GM18951 (cell line): ENCODE measurements at regions not wholly inside any gene's neighbourhood (a gene's known extent, or its start where the extent isn't known, plus 50 kb on each side); places are given as distances from the start of the nearest gene placed in this dataset.

Source experiments
- POLR2A ChIP-seq: IDR thresholded peaks from 4 replicates; pipeline ENCODE4 v1.6.1; 2011; ENCODE audit warnings: mild to moderate bottlenecking; ENCODE audit not compliant: insufficient read length, insufficient read depth; ENCODE audit errors: extremely low read depth
- in situ Hi-C: fragments of 300-500 bp; cut with MboI; formaldehyde crosslinking; loops from one replicate; pipeline ENCODE4 v1.12.0; 2022; ENCODE audit warnings: low sequenced_read_pairs, mixed read lengths, inconsistent platforms; ENCODE audit not compliant: unreplicated experiment

DNA sequence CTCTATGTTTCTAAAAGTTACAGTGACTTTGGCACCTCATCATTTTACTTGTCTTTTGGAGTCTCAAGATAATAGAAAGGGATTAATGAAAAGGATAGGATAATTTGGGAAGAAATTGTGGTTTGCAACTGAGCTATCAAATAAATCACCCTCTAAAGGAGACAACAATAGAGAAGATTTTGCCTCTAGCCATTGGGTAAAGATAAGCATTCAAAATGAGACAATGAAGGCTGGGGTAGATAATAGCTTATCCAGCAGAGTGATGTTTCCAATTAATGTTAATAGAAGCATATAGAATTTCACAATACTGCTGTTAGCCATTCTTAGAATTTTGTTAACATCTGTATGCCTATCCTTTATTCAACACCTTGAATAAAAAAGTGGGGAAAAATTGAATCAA, 1177.6 kb downstream of the ADGRL3 start:
- TF ChIP-seq POLR2A, result no peak
- in situ Hi-C loops, result no loop called here

DNA sequence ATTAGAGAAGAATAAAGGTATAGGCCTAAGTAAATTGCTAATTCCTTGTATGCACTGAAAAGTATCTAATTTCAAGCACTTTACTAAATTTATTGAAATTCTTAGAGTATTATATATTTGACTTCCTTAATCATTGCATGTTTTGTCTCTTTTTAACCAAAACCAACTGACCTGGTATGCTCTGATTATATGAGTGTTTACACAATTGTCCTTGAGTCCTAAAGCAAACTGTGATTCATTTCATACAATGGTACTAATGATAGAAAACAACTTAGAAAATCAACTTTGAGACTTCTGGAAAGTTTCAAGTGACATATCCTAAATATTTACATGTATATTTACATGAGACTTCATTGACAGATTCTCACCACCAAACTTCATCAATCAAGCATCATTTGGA, 1177.1 kb downstream of the ADGRL3 start:
- in situ Hi-C loops, result no loop called here
- no peak for TF ChIP-seq POLR2A

DNA sequence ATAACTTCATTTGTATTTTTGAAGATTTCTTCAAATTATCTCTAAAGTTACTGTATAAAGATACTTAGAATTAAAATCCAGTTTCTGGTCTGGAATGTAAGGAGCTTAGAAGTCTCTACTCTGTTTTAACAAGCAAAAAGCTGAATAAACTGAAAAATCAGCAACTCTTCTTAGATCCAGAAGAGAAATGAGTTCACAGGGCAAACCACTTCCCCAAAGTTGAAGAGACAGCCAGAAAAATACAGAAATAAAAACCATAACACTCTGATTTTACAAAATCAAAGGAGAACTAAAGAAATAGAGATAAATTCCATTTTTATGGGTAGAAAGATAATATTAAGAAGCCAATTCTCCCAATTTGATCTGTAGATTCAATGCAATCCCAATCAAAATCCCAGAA, 1166.8 kb downstream of the ADGRL3 start:
- no peak for TF ChIP-seq POLR2A
- in situ Hi-C loops, result no loop called here

DNA sequence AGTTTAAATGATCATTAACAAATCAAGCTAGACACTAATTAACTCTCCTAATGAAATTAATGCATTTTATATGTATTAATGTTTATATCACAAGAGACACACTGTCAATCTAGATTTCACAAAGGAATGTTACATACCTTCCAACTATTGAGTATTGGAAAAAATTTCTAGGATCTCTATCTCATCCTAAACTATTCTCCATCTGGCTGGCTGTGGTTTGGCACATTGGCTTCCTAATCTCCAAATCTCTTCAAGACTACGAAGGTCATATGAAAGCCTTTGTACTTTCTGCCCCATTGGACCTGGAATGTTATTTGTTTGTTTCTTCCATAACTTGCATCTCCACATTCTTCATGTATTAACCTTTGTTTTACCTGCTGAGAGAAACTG, 1160.0 kb downstream of the ADGRL3 start:
- in situ Hi-C loops, result no loop called here
- no peak for TF ChIP-seq POLR2A

DNA sequence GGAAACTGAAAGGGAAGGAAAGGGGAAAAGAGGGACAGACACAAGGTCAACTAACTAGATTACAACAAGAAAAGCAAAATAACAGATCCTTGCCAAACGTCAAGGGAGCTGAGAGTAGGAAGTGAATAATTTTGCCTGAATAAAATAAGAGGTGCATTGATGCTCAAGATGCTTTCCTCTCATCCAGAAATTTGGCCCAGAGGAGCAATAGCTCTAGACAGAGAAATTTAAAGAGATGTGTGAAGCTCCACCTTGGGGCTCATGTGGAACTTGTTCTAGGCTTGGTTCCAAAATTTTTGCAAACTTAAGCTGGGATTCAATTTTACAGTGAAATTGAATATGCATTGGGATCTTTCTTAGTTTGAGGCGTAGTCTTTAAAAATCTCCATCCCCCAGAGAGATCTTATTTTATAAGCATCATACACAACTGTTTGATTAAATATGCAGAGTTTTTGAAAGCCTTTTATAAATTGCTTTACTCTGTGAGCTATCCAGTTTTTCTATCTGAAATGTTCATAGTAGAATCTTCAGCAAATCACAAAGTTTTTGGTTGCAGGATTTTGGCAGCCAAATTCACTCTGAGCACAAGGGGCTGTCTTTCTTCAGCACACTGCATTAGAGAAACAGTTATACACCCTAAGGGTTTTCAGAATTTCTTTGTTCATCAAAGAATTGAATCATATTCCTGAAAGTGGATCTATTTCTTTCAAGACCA, 1159.5 kb downstream of the ADGRL3 start:
- no peak for TF ChIP-seq POLR2A
- in situ Hi-C loops, result no loop called here

DNA sequence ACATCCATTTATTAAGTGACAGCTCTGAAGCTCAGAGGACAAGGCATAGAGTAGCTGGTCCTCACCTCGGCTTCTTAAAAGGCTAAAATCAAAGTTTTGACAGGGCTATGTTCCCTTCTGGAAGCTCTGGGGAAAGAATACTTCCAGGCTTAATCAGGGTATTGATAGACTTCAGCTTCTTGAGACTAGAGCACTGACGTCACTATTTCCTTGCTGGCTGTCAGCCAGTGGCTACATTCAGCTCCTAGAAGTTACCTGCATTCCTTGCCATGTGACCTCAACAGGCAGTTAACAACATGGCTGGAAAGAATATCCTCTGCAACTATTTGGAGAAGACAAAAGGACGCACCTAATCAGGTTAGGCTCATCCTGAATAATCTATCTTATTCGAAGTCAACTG, 1144.8 kb downstream of the ADGRL3 start:
- in situ Hi-C loops, result no loop called here
- no peak for TF ChIP-seq POLR2A

DNA sequence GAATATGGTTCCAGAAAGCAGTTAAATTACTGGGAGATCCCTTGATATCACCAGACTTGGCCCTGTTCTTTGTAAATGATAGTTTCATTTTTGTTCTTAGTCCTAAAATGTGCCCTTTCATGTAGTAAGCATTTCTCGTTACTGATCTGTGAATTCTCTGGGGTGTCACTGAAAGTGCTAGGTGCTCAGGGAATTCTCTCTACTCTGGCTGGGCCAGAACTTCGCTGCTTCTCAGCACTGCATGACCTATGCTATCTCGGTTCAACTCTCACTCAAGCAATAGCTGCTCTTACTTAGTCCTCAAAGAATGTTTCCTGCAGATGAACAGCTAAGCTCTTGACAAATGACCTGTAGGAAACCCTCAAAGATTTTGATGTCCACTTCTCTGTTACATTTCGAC, 1144.3 kb downstream of the ADGRL3 start:
- TF ChIP-seq POLR2A, result no peak
- in situ Hi-C loops, result no loop called here

DNA sequence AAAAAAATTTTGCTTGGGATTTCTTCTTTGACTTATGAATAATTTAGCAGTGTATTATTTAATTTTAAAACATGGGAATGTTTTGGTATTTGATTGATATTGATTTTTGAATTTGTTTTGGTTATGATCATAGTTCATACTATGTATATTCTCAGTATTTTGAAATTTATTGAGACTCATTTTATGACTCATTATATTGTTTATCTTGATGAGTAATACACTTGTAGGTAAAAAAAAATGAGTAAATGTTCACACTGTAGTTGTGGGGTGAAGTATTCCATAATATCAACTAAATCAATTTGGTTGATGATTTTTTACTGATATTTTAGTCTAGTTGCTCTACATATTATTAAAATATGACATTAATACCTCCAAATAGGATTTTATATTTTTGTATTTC, 1142.2 kb downstream of the ADGRL3 start:
- TF ChIP-seq POLR2A, result no peak
- in situ Hi-C loops, result no loop called here

DNA sequence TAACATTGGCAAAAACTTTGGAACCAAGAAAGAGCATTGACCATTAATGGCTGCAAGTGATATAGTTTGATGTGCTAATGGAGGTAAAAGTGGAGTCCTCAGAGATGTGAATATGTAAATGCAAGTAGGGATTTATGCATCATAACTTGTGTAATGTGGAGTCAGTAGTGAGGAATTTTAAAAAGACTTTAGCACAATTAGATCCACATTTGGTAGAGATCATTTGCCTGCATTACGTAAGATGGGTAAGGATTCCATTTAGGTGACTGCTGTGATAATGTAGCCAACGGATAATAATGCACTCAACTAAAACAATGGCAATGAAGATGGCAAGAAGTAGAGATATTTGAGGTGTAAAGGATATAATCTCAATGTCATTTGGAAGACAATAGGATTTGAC, 1128.4 kb downstream of the ADGRL3 start:
- in situ Hi-C loops, result no loop called here
- TF ChIP-seq POLR2A, result no peak

DNA sequence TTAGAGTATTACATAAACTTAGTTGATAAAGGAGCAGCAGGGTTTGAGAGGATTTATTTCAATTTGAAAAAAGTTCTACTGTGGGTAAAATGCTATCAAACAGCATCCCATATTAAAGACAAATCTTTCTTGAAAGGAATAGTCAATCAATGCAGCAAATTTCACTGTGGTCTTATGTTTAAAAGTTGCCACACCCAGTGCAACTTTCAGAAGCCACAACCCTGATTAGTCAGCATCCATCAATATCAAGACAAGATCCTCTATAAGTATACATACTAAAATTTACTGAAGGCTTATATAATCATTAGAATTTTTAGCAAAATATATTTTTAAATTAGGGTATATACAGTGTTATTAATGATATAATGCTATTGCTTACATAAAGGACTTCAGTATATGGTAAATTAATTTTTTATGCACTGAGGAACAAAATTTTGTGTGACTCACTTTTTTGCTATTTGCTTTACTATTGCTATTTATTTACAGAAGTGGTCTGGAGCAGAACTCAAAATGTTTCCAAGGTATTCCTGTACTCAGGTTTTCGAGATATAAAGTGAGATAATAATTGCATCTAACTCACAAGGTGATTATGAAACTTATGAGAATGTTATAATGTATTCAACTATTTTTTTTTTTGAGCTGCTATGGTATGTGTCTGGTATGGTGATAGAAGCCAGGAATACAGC, 1127.6 kb downstream of the ADGRL3 start:
- in situ Hi-C loops, result no loop called here
- no peak for TF ChIP-seq POLR2A

DNA sequence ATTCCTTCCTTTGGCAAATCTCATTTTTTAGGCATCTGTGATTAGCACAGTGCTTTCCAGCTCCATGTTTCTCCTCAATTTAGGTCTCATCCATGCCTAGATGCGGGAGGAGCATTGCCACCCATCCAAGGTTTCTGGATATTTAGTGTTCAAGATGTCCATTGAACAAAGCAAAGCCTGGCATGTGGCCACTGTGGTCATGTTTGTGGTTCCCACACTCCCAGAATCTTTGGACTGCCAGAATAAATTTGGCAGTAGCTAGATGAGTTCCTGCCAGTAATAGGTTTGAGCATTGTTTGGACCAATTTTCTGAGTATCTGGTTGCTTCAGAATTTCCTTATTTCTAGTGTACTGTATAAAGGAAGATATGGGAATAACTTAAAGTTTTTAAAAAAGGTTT, 1124.1 kb downstream of the ADGRL3 start:
- no peak for TF ChIP-seq POLR2A
- in situ Hi-C loops, result no loop called here

DNA sequence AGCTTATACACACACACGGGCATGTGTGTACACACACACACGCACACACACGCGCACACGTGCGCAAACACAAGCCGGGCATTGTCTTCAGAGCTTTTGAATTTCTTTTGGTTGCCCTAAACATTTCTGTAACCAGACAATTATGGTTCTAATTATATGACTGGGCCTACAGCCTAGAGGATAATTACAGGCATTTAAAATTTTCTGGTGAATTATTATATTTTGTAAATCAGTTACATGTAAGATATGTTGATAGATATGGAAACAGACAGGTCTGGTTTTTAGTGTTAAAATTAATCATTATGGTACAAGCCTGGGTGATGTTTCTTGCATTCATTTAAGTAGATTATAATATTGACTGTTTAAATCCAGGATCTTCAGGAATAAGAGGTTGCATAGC, 1120.5 kb downstream of the ADGRL3 start:
- in situ Hi-C loops, result no loop called here
- no peak for TF ChIP-seq POLR2A

DNA sequence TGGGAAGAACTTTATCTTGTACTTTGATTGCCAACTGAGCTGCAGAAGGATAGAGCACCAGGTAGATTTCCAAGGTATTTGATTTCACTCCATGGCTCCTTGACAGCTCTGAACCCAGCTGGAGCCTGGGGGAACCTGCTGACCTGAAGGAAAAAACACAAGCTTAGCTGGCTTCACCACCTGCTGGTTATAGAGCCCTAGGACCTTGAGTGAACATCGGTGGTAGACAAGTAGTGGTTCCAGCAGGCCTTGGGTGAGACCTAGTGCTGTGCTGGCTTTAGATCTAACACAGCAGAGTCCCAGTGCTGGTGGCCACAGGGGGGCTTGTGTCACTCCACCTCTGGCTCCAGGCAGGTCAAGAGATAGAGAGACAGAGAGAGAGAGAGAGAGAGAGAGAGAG, 1102.6 kb downstream of the ADGRL3 start:
- in situ Hi-C loops, result no loop called here

DNA sequence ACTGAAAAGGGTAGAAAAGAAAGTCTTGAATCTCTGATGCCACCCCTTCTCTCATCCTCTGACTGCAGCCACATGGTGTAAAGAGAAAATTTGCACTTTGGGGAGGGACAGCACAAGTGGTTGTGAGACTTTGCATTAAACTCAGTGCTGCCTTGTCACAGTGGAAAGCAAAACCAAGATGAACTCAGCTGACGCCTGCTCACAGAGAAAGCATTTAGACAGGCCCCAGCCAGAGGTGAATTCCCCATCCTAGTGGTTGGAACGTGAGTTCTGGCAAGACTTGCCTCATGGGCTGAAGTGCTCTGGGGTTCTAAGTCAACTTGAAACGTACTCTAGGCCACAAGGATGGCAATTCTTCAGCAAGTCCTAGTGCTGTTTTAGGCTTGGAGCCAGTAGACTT, 1101.4 kb downstream of the ADGRL3 start:
- no peak for TF ChIP-seq POLR2A
- in situ Hi-C loops, result no loop called here

More for the DNA sequence above, 1102.6 kb downstream of the ADGRL3 start:
- no peak for TF ChIP-seq POLR2A
